ENCODE measurements at regions not wholly inside any gene's neighbourhood (a gene's known extent, or its start where the extent isn't known, plus 50 kb on each side); places are given as distances from the start of the nearest gene placed in this dataset.

DNA sequence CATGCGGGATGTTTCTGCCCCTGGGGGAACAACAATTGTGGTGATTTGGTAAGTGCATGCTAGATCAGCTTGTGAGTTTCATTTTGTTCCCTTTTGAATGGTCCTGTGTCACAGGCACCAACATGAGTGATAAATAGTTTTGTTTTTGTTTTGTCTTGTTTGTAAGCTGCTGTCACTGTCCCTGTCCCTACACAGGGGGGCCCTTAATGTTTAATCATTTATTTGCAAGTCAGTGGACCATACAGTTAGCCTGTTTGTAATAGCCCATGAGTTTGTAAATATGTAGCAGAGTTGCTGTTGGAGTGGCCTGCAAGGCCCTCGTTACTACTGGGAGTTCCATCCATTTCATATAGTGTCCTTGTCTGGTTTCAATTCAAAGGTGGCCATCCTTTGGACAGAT, 979.6 kb upstream of the SPRY2 start:
- DNase-seq = no peak
- Histone ChIP-seq H3K4me1 (ENCODE audit: control insufficient read depth in 1 of 2, insufficient read depth in 2 of 2, low read length in 2 of 2) (no peaks in the 10 kb centered on the region), H3K4me3 (replicated peaks in 1 of 3; ENCODE audit: low read depth in 2 of 3, low read length in 3 of 3) (no peak overlapping the region), H3K9me3 (replicated peaks in 1 of 2; ENCODE audit: control insufficient read depth in 1 of 2, insufficient read depth in 1 of 2, low read length in 2 of 2) (peaks cover 32 to 50% of the 10 kb centered on the region in 2 donors), H3K36me3 (replicated peaks in 1 of 2; ENCODE audit: control insufficient read depth in 1 of 2, insufficient read depth in 2 of 2, low read length in 2 of 2) (no peaks in the 10 kb centered on the region), H3K27ac (ENCODE audit: low read depth in 1 of 2, low read length in 2 of 2) (no peak overlapping the region), H3K4me2 (replicated peaks; ENCODE audit: extremely low read depth, low read length, poor library complexity, severe bottlenecking) (no peak overlapping the region), H2AFZ (ENCODE audit: insufficient read depth, low read depth, low read length, poor library complexity, severe bottlenecking) (no peak overlapping the region), H3K79me2 (ENCODE audit: insufficient read depth, low read length) (no peaks in the 10 kb centered on the region), H3K9ac (ENCODE audit: insufficient read depth, low read length, poor library complexity, severe bottlenecking) (no peak overlapping the region), H3K27me3 (ENCODE audit: control insufficient read depth in 2 of 2, insufficient read depth in 2 of 2, low read length in 2 of 2) (no peaks in the 10 kb centered on the region), H4K20me1 (ENCODE audit: insufficient read depth, low read length) (no peaks in the 10 kb centered on the region)
- no peaks in the 10 kb centered on the region for H3K27me3 Mint-ChIP-seq (ENCODE audit: low read depth in 3 of 3)
- intact Hi-C loops (cut with micrococcal nuclease) = no loop called here
- H3K36me3 Mint-ChIP-seq = no peaks in the 10 kb centered on the region
- TF ChIP-seq, protein P1, sequence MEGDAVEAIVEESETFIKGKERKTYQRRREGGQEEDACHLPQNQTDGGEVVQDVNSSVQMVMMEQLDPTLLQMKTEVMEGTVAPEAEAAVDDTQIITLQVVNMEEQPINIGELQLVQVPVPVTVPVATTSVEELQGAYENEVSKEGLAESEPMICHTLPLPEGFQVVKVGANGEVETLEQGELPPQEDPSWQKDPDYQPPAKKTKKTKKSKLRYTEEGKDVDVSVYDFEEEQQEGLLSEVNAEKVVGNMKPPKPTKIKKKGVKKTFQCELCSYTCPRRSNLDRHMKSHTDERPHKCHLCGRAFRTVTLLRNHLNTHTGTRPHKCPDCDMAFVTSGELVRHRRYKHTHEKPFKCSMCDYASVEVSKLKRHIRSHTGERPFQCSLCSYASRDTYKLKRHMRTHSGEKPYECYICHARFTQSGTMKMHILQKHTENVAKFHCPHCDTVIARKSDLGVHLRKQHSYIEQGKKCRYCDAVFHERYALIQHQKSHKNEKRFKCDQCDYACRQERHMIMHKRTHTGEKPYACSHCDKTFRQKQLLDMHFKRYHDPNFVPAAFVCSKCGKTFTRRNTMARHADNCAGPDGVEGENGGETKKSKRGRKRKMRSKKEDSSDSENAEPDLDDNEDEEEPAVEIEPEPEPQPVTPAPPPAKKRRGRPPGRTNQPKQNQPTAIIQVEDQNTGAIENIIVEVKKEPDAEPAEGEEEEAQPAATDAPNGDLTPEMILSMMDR (IDR thresholded peaks at IDR 0.05) = no peak
- H3K4me1 Mint-ChIP-seq = no peaks in the 10 kb centered on the region
- WGBS (ENCODE audit: insufficient coverage) = 100% methylated on average over 2 of the region's 2 CpGs
- no peak overlapping the region for H3K4me3 Mint-ChIP-seq
- H3K9me3 Mint-ChIP-seq = peaks cover 6 to 27% (median 15%) of the 10 kb centered on the region in 7 donors
- H3K27ac Mint-ChIP-seq = no peak overlapping the region

DNA sequence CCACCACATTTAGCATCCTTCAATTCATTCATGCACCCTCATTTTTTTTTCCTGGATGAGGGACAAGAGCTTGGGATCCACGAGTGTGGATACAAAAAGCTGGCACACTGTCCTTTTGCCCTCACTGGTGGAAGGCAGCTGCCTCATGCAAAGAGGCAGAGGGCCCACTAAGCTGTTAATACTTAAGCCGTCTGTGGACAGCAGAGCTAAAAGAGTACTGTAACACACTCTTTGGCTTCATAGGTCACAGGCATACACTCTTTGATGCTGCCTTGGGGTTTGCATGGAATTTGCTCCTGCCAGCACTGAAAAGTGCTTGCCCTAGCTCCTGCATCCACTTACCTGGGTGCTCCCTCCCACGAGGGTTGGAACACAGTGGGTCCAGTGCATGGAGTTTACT, 978.4 kb upstream of the SPRY2 start:
- no peaks in the 10 kb centered on the region for H3K36me3 Mint-ChIP-seq
- H3K4me3 Mint-ChIP-seq = no peak overlapping the region
- H3K9me3 Mint-ChIP-seq = peaks cover 6 to 27% (median 15%) of the 10 kb centered on the region in 7 donors

More for the DNA sequence above, 978.4 kb upstream of the SPRY2 start:
- Histone ChIP-seq H3K4me1 (ENCODE audit: control insufficient read depth in 1 of 2, insufficient read depth in 2 of 2, low read length in 2 of 2) (no peaks in the 10 kb centered on the region), H3K9me3 (replicated peaks in 1 of 2; ENCODE audit: control insufficient read depth in 1 of 2, insufficient read depth in 1 of 2, low read length in 2 of 2) (peaks cover 32 to 50% of the 10 kb centered on the region in 2 donors), H3K79me2 (ENCODE audit: insufficient read depth, low read length) (no peaks in the 10 kb centered on the region), H3K9ac (ENCODE audit: insufficient read depth, low read length, poor library complexity, severe bottlenecking) (no peak overlapping the region), H3K27me3 (ENCODE audit: control insufficient read depth in 2 of 2, insufficient read depth in 2 of 2, low read length in 2 of 2) (no peaks in the 10 kb centered on the region), H3K4me2 (replicated peaks; ENCODE audit: extremely low read depth, low read length, poor library complexity, severe bottlenecking) (no peak overlapping the region), H3K4me3 (replicated peaks in 1 of 3; ENCODE audit: low read depth in 2 of 3, low read length in 3 of 3) (no peak overlapping the region), H4K20me1 (ENCODE audit: insufficient read depth, low read length) (no peaks in the 10 kb centered on the region), H2AFZ (ENCODE audit: insufficient read depth, low read depth, low read length, poor library complexity, severe bottlenecking) (no peak overlapping the region), H3K27ac (ENCODE audit: low read depth in 1 of 2, low read length in 2 of 2) (no peak overlapping the region), H3K36me3 (replicated peaks in 1 of 2; ENCODE audit: control insufficient read depth in 1 of 2, insufficient read depth in 2 of 2, low read length in 2 of 2) (no peaks in the 10 kb centered on the region)
- WGBS (ENCODE audit: insufficient coverage) = 89% methylated on average over 3 of the region's 3 CpGs
- TF ChIP-seq, protein P1 (IDR thresholded peaks at IDR 0.05) = no peak
- H3K27ac Mint-ChIP-seq = no peak overlapping the region
- no peaks in the 10 kb centered on the region for H3K27me3 Mint-ChIP-seq (ENCODE audit: low read depth in 3 of 3)
- DNase-seq = no peak
- H3K4me1 Mint-ChIP-seq = no peaks in the 10 kb centered on the region
- intact Hi-C loops (cut with micrococcal nuclease) = no loop called here

Data from CD14-positive monocyte (primary cell).